Natural killer cell treated with Interleukin-12 subunit alpha and Interleukin-12 subunit beta and Interleukin-15 and Interleukin-18, amount 100 ng/mL, for 72 hours (primary cell): ENCODE measurements at regions not wholly inside any gene's neighbourhood (a gene's known extent, or its start where the extent isn't known, plus 50 kb on each side); places are given as distances from the start of the nearest gene placed in this dataset.
"Not testable (repeated sequence)": the region's sequence is repeated elsewhere in the genome, so short reads cannot be mapped to it uniquely, and the experiment has no call there.

Experiments used
- ATAC-seq, 2 donors: fragments of 150-1000 bp; cut with Tn5 transposase in 1 of 2; sonication (Bioruptor Pico), chemical (Tn5 transposase) in 1 of 2; 2 replicates each; pipeline ENCODE4 v1.10.0; 2021
- DNase-seq: peaks from one replicate; pipeline ENCODE4 v3.0.0; 2022; ENCODE audit warnings: low spot score
- H3K27ac Mint-ChIP-seq, 2 donors: 1 replicate in 1 of 2; 2 replicates in 1 of 2; pipeline ENCODE4 v1.8.0; 2022; ENCODE audit warnings: mixed read lengths in 2 of 2, mild to moderate bottlenecking in 1 of 2, moderate library complexity in 1 of 2
- H3K27me3 Mint-ChIP-seq, 2 donors: 1 replicate in 1 of 2; 2 replicates in 1 of 2; pipeline ENCODE4 v1.8.0; 2022; ENCODE audit warnings: mixed read lengths in 2 of 2
- H3K36me3 Mint-ChIP-seq: one replicate; pipeline ENCODE4 v1.8.0; 2022; ENCODE audit warnings: mixed read lengths
- H3K4me1 Mint-ChIP-seq, 2 donors: 1 replicate in 1 of 2; 2 replicates in 1 of 2; pipeline ENCODE4 v1.8.0; 2022; ENCODE audit warnings: low read depth in 2 of 2, mixed read lengths in 2 of 2, mild to moderate bottlenecking in 1 of 2
- H3K4me3 Mint-ChIP-seq: one replicate; pipeline ENCODE4 v1.8.0; 2022; ENCODE audit warnings: mixed read lengths
- H3K9me3 Mint-ChIP-seq: 2 replicates; pipeline ENCODE4 v1.8.0; 2022; ENCODE audit warnings: mixed read lengths

DNA sequence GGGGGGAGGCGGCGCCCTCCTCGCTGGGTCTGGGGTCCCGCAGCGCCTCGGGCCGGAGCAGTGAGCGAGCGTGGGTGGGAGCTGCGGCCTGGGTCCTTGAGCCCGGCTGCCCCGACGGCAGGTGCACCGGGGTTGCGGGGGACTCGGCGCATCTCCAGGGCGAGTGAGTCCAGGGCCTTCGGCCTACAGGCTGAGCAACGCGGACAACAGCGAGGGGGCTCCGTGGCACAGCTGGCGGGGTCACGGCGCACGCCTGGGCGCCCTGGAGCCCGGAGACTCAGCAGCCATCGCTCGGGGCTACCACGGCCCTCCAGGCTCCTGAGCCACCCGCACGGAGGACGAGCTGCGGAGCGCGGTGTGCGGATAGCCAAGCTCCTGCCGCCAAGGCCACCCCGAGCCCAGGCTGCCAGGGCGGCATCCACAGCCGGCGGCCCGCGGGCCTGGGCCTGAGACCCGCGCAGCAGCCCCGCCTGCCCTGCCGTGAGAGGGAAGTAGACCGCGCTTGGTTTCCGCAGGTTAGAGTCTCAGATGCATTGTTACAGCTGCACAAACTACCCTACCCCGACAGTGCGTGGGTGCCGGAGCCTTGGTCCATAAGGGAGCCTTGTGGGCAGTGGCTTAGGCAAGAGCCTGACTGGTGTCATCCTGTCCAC is 253.9 kb upstream of the SGCG start:
- H3K4me3 Mint-ChIP-seq: no peak overlapping the region
- no peaks in the 10 kb centered on the region for H3K9me3 Mint-ChIP-seq
- peaks cover 16 to 26% of the 10 kb centered on the region in 2 donors for H3K27me3 Mint-ChIP-seq
- DNase-seq (no peak), ATAC-seq (peak; percentile 21 to 50)
- peaks cover 4 to 7% of the 10 kb centered on the region in 2 donors for H3K4me1 Mint-ChIP-seq
- no peaks in the 10 kb centered on the region for H3K36me3 Mint-ChIP-seq
- H3K27ac Mint-ChIP-seq: no peak overlapping the region

- not testable (repeated sequence) for ATAC-seq, H3K27ac Mint-ChIP-seq
Measured at GRCh38 chr13:22927845-22928244, 252.9 kb upstream of the SGCG start.

GRCh38 chr13:22929381-22930126 is 251.2 kb upstream of the SGCG start:
- H3K9me3 Mint-ChIP-seq: no peaks in the 10 kb centered on the region
- H3K27me3 Mint-ChIP-seq: peaks cover 14 to 24% of the 10 kb centered on the region in 2 donors
- ATAC-seq (no peak), DNase-seq (no peak)
- no peak overlapping the region for H3K4me3 Mint-ChIP-seq
- H3K36me3 Mint-ChIP-seq: no peaks in the 10 kb centered on the region
- H3K4me1 Mint-ChIP-seq: peaks cover 4 to 7% of the 10 kb centered on the region in 2 donors
- H3K27ac Mint-ChIP-seq: no peak overlapping the region

More at GRCh38 chr13:22927845-22928244, 252.9 kb upstream of the SGCG start:
- H3K4me1 Mint-ChIP-seq, H3K9me3 Mint-ChIP-seq, DNase-seq, H3K36me3 Mint-ChIP-seq, H3K4me3 Mint-ChIP-seq: not testable (repeated sequence)
- peaks cover 15 to 25% of the 10 kb centered on the region in 2 donors for H3K27me3 Mint-ChIP-seq

- Mint-ChIP-seq H3K4me1 (peaks cover 3 to 4% of the 10 kb centered on the region in 2 donors), H3K27me3 (peaks cover 6 to 13% of the 10 kb centered on the region in 2 donors), H3K36me3 (no peaks in the 10 kb centered on the region), H3K27ac (no peak overlapping the region), H3K4me3 (no peak overlapping the region), H3K9me3 (no peaks in the 10 kb centered on the region)
- DNase-seq (no peak), ATAC-seq (no peak)
Measured at GRCh38 chr13:22931576-22931975, 249.2 kb upstream of the SGCG start.

DNA sequence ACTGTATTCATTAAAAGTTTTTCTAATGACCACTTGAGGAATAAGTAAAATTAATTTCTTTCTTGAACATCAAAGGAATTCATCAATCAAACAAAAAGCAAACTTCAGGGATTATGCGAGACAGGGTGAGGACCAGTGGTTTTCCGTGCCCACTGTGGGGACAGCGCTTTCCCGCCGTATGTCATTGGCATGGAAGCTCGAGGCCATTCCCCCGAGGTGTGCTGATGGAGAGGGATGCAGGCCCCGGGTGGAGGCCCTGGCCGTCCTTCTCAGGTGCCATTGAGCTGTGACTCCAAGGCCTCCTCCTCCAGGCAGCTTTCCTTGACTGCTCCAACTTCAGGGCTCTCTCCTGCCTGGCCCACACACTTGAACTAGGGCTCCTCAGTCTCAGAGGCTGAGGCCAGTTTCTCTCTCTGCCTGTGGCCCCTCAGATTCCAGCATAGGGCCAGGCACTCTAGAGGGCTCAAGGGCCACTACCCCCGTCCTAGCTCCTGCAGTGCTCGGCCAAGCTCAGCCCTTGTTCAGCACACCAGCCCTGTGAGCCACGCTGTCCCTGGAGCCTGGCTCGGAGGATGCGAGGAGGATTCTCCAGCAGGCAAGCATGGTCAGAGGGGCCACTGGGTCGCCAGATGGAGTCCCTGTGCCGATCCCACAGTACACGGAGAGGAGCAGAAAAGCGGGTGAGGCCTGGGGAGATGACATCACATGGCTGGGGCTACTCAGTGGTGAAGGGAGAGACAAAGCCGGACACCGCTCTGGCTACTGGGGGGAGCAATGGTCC is 248.0 kb upstream of the SGCG start:
- not testable (repeated sequence) for H3K4me1 Mint-ChIP-seq, ATAC-seq, H3K4me3 Mint-ChIP-seq, DNase-seq, H3K9me3 Mint-ChIP-seq, H3K27me3 Mint-ChIP-seq, H3K27ac Mint-ChIP-seq, H3K36me3 Mint-ChIP-seq

DNA sequence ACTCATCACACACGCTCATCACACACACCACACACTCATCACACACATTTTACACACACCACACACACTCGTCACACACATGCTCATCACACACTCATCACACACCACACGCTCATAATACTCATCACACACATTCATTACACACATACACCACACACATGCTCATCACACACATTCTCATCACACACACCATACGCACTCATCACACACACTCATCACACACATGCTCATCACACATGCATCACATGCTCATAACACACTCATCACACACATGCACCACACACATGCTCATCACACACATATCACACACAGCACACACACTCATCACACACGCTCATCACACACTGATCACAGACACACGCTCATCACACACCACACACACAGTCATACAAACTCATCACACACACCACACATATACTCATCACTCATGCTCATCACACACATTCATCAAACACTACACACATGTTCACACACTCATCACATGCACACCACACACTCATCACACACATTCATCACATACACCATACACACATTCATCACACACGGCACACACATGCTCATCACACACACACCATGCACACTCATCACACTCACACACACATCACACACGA is 247.1 kb upstream of the SGCG start:
- H3K9me3 Mint-ChIP-seq: no peaks in the 10 kb centered on the region
- no peak for DNase-seq
- H3K4me1 Mint-ChIP-seq: no peaks in the 10 kb centered on the region
- H3K4me3 Mint-ChIP-seq: no peak overlapping the region
- ATAC-seq: no peak
- no peaks in the 10 kb centered on the region for H3K36me3 Mint-ChIP-seq
- H3K27me3 Mint-ChIP-seq: no peaks in the 10 kb centered on the region
- no peak overlapping the region for H3K27ac Mint-ChIP-seq

DNA sequence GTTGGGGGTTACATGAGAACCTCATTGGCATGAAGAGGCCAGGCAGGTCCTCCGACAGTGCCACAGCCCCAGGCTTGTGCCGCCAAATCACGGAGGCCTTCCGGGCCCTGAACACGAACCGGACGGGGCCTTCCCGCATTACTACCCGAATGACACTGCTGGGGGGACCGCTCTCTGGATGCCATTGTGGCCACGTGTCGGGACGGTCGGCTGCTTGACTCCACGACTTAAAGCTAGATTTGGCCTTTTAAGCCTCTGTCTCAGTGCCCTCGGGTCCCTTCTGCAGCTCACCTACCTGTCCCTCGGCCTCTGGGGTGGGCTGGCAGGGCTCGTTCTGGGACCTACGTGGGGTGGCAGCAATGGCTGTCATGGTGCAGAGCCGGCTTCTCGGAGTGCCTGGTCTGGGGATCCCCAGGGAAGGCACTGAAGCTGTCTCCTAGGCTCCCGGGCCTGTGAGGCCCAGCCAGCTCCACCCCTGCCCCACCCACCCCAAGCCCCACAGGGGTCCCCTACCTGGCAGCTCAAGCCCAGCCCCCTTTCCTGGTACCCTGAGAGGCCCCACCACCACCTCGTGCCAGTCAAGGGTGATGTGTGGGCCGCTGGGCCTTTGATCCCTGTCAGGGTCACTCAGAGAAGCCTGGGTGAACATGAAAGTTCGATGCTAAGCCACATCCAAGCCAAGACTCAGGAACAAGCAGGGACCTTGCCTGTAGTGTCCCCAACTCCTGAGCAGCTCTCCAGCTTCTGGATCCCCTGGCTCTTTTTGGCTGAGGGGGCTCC is 245.8 kb upstream of the SGCG start:
- Mint-ChIP-seq H3K9me3 (no peaks in the 10 kb centered on the region), H3K4me1 (no peaks in the 10 kb centered on the region), H3K27ac (no peak overlapping the region), H3K36me3 (no peaks in the 10 kb centered on the region), H3K4me3 (no peak overlapping the region), H3K27me3 (no peaks in the 10 kb centered on the region)
- no peak for DNase-seq
- no peak for ATAC-seq

- no peak for DNase-seq
- no peaks in the 10 kb centered on the region for H3K4me1 Mint-ChIP-seq
- no peaks in the 10 kb centered on the region for H3K9me3 Mint-ChIP-seq
- no peaks in the 10 kb centered on the region for H3K27me3 Mint-ChIP-seq
- ATAC-seq: no peak
- H3K36me3 Mint-ChIP-seq: no peaks in the 10 kb centered on the region
- no peak overlapping the region for H3K27ac Mint-ChIP-seq
- no peak overlapping the region for H3K4me3 Mint-ChIP-seq
Measured at GRCh38 chr13:22936228-22936627, 244.6 kb upstream of the SGCG start.

GRCh38 chr13:22937241-22937640 is 243.5 kb upstream of the SGCG start:
- Mint-ChIP-seq H3K27ac (no peak overlapping the region), H3K36me3 (no peaks in the 10 kb centered on the region), H3K27me3 (no peaks in the 10 kb centered on the region), H3K4me1 (no peaks in the 10 kb centered on the region), H3K4me3 (no peak overlapping the region), H3K9me3 (no peaks in the 10 kb centered on the region)
- ATAC-seq: no peak
- DNase-seq: no peak

- H3K27me3 Mint-ChIP-seq: no peaks in the 10 kb centered on the region
- DNase-seq (no peak), ATAC-seq (no peak)
- no peak overlapping the region for H3K27ac Mint-ChIP-seq
- no peak overlapping the region for H3K4me3 Mint-ChIP-seq
- H3K36me3 Mint-ChIP-seq: no peaks in the 10 kb centered on the region
- H3K4me1 Mint-ChIP-seq: no peaks in the 10 kb centered on the region
- no peaks in the 10 kb centered on the region for H3K9me3 Mint-ChIP-seq
Measured at GRCh38 chr13:22937953-22938352, 242.8 kb upstream of the SGCG start.

GRCh38 chr13:22938576-22938975 is 242.2 kb upstream of the SGCG start:
- DNase-seq (no peak), ATAC-seq (peak in 1 of 2 donors; percentile 6)
- no peaks in the 10 kb centered on the region for H3K36me3 Mint-ChIP-seq
- no peak overlapping the region for H3K4me3 Mint-ChIP-seq
- H3K9me3 Mint-ChIP-seq: no peaks in the 10 kb centered on the region
- H3K27me3 Mint-ChIP-seq: no peaks in the 10 kb centered on the region
- H3K4me1 Mint-ChIP-seq: no peaks in the 10 kb centered on the region
- H3K27ac Mint-ChIP-seq: no peak overlapping the region

- Mint-ChIP-seq H3K4me3 (no peak overlapping the region), H3K9me3 (peaks cover 2% of the 10 kb centered on the region), H3K27me3 (no peaks in the 10 kb centered on the region), H3K4me1 (no peaks in the 10 kb centered on the region), H3K36me3 (no peaks in the 10 kb centered on the region), H3K27ac (no peak overlapping the region)
- no peak for DNase-seq
- no peak for ATAC-seq
Measured at GRCh38 chr13:22939157-22939556, 241.6 kb upstream of the SGCG start.

DNA sequence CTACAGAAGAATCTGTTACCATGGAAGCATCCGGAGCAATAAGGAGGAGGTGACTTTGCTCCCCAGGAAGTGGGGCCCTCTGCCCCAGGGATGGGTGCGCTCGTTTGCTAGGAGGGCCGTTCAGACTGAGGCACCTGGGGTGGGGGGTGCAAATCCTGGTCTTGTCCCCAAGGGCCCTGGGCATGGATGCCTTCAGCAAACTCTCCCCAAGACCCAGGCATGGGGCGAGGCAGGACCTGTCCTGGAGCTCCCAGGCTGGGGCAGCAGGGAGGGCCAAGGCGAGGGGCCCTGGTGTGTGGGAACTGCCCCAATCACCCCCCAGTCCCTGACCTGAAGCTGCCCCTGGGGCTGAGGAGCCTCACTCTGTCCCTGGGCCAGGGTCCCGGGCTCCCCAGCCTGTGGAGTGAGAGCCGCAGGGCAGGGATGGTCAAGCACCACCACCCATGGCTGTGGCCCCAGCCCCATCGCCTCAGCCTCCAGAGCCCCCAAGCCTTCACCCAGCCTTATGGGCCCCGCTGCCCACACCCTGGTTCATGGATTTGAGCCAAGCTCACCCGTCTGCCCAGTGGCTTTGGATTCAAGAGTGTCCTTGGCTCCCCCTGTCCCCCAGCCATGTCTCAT is 240.6 kb upstream of the SGCG start:
- H3K27ac Mint-ChIP-seq: no peak overlapping the region
- no peaks in the 10 kb centered on the region for H3K4me1 Mint-ChIP-seq

More for the DNA sequence above, 240.6 kb upstream of the SGCG start:
- DNase-seq (no peak), ATAC-seq (peak in 1 of 2 donors; percentile 22)
- Mint-ChIP-seq H3K9me3 (peaks cover 2% of the 10 kb centered on the region), H3K36me3 (no peaks in the 10 kb centered on the region), H3K27me3 (no peaks in the 10 kb centered on the region), H3K4me3 (no peak overlapping the region)
